Neural cell (in vitro differentiated cells): ENCODE measurements at regions not wholly inside any gene's neighbourhood (a gene's known extent, or its start where the extent isn't known, plus 50 kb on each side); places are given as distances from the start of the nearest gene placed in this dataset.

Source experiments
- H2AFZ ChIP-seq: fragments of 200-600, 300-800 bp; sonication (generic), shearing (Covaris generic); 2 replicates; pipeline ENCODE4 v1.6.0; 2014; ENCODE audit warnings: low read depth, mild to moderate bottlenecking, antibody characterized with exemption, low read length, moderate library complexity
- H3F3A ChIP-seq: fragments of 200-600 bp; shearing (Covaris generic); 2 replicates; pipeline ENCODE4 v1.6.1; 2016; ENCODE audit warnings: mild to moderate bottlenecking, moderate library complexity, mixed read lengths, antibody characterized with exemption, low read length; ENCODE audit not compliant: insufficient read depth, poor library complexity, severe bottlenecking
- H3K27ac ChIP-seq: fragments of 200-600, 300-800 bp; sonication (generic), shearing (Covaris generic); 2 replicates; pipeline ENCODE4 v1.5.1; 2014; ENCODE audit warnings: mild to moderate bottlenecking, low read length, moderate library complexity
- H3K27me3 ChIP-seq: fragments of 300-800, 200-600 bp; sonication (generic), shearing (Covaris generic); 2 replicates; pipeline ENCODE4 v1.6.0; 2014; ENCODE audit warnings: mild to moderate bottlenecking, low read depth, low read length, moderate library complexity; ENCODE audit not compliant: insufficient read depth
- H3K36me3 ChIP-seq: fragments of 300-800, 200-600 bp; sonication (generic), shearing (Covaris generic); 2 replicates; pipeline ENCODE4 v1.5.1; 2014; ENCODE audit warnings: mild to moderate bottlenecking, antibody characterized with exemption, low read length, moderate library complexity; ENCODE audit not compliant: insufficient read depth
- H3K4me2 ChIP-seq: fragments of 300-800, 200-600 bp; sonication (generic), shearing (Covaris generic); 2 replicates; pipeline ENCODE4 v1.6.0; 2014; ENCODE audit warnings: mild to moderate bottlenecking, low read length
- H3K4me3 ChIP-seq: fragments of 300-800, 200-600 bp; sonication (generic), shearing (Covaris generic); 2 replicates; pipeline ENCODE4 v1.5.1; 2014; ENCODE audit warnings: mild to moderate bottlenecking, low read length, moderate library complexity
- H3K79me2 ChIP-seq: fragments of 200-600 bp; shearing (Covaris generic); replicated peaks from 2 replicates; pipeline ENCODE4 v1.6.0; 2014; ENCODE audit warnings: mild to moderate bottlenecking, low read length, moderate library complexity; ENCODE audit not compliant: insufficient read depth
- H3K9ac ChIP-seq: fragments of 300-800, 200-600 bp; sonication (generic), shearing (Covaris generic); 2 replicates; pipeline ENCODE4 v1.6.1; 2016; ENCODE audit warnings: mild to moderate bottlenecking, low read length, mixed read lengths
- H3K9me2 ChIP-seq: fragments of 200-600 bp; shearing (Covaris generic); 2 replicates; pipeline ENCODE4 v1.6.1; 2016; ENCODE audit warnings: mild to moderate bottlenecking, low read length, mixed read lengths; ENCODE audit not compliant: insufficient read depth
- H3K9me3 ChIP-seq: fragments of 200-600, 300-800 bp; sonication (generic), shearing (Covaris generic); 2 replicates; pipeline ENCODE4 v1.6.1; 2016; ENCODE audit warnings: mild to moderate bottlenecking, mixed run types, low read length, moderate library complexity, mixed read lengths
- H4K20me1 ChIP-seq: fragments of 200-600 bp; shearing (Covaris generic); 2 replicates; pipeline ENCODE4 v1.6.1; 2016; ENCODE audit warnings: mild to moderate bottlenecking, mixed run types; ENCODE audit not compliant: insufficient read depth
- EP300 ChIP-seq: fragments of 450-650 bp; conservative IDR thresholded peaks from 2 replicates; pipeline ENCODE4 v1.6.1; 2014; ENCODE audit warnings: antibody characterized with exemption, mild to moderate bottlenecking, moderate library complexity; ENCODE audit not compliant: poor library complexity, severe bottlenecking
- EZH2 ChIP-seq: fragments of 200-600, 300-800 bp; shearing (Covaris generic), sonication (generic); IDR thresholded peaks from 2 replicates; pipeline ENCODE4 v1.6.1; 2014; ENCODE audit warnings: antibody characterized with exemption, low read length, borderline replicate concordance, mild to moderate bottlenecking; ENCODE audit not compliant: insufficient read depth, poor library complexity, severe bottlenecking
- MXI1 ChIP-seq: fragments of 450-650 bp; conservative IDR thresholded peaks from 2 replicates; pipeline ENCODE4 v1.6.1; 2014; ENCODE audit warnings: antibody characterized with exemption, mild to moderate bottlenecking; ENCODE audit not compliant: poor library complexity, severe bottlenecking
- POLR2AphosphoS5 ChIP-seq: IDR thresholded peaks from 2 replicates; pipeline ENCODE4 v1.6.1; 2012
- RAD21 ChIP-seq: fragments of 450-650 bp; conservative IDR thresholded peaks from 2 replicates; pipeline ENCODE4 v1.6.1; 2014; ENCODE audit warnings: antibody characterized with exemption, mild to moderate bottlenecking, moderate library complexity
- SMC3 ChIP-seq: fragments of 450-650 bp; conservative IDR thresholded peaks from 2 replicates; pipeline ENCODE4 v1.6.1; 2014; ENCODE audit warnings: antibody characterized with exemption, mild to moderate bottlenecking, moderate library complexity; ENCODE audit not compliant: poor library complexity
- TAF1 ChIP-seq: IDR thresholded peaks from 2 replicates; pipeline ENCODE4 v1.6.1; 2012; ENCODE audit warnings: low read depth
- TF ChIP-seq, protein P1 (sequence below): IDR thresholded peaks from 2 replicates; pipeline ENCODE4 v1.6.1; 2012; ENCODE audit warnings: borderline replicate concordance
- TF ChIP-seq, protein P2 (sequence below): fragments of 450-650 bp; IDR thresholded peaks from 2 replicates; pipeline ENCODE4 v1.5.1; 2014; ENCODE audit warnings: antibody characterized with exemption, mild to moderate bottlenecking, moderate library complexity; ENCODE audit not compliant: poor library complexity, severe bottlenecking

DNA sequence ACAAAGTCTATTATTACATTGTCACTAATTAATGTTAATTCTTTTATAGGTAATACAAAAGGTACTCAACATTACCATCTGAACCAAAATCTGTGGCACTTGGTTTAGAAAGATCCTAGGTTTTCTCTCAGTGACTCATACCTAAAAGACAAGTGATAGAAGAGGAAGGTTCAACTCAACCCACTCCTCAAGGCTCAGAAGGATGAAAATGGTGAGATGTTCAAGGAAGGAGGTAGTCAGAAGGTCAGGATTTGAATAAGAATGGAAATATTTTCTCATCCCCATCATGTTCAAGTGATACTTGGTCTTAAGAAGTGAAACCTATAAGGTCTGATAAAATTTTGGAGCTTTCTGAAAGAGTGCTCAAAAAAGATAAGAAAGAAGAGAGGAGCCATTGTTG is 86.4 kb upstream of the FBXO11 start:
- TF ChIP-seq SMC3 (no peak), POLR2AphosphoS5 (no peak), EP300 (no peak), EZH2 (no peak)
- TF ChIP-seq, protein P1, sequence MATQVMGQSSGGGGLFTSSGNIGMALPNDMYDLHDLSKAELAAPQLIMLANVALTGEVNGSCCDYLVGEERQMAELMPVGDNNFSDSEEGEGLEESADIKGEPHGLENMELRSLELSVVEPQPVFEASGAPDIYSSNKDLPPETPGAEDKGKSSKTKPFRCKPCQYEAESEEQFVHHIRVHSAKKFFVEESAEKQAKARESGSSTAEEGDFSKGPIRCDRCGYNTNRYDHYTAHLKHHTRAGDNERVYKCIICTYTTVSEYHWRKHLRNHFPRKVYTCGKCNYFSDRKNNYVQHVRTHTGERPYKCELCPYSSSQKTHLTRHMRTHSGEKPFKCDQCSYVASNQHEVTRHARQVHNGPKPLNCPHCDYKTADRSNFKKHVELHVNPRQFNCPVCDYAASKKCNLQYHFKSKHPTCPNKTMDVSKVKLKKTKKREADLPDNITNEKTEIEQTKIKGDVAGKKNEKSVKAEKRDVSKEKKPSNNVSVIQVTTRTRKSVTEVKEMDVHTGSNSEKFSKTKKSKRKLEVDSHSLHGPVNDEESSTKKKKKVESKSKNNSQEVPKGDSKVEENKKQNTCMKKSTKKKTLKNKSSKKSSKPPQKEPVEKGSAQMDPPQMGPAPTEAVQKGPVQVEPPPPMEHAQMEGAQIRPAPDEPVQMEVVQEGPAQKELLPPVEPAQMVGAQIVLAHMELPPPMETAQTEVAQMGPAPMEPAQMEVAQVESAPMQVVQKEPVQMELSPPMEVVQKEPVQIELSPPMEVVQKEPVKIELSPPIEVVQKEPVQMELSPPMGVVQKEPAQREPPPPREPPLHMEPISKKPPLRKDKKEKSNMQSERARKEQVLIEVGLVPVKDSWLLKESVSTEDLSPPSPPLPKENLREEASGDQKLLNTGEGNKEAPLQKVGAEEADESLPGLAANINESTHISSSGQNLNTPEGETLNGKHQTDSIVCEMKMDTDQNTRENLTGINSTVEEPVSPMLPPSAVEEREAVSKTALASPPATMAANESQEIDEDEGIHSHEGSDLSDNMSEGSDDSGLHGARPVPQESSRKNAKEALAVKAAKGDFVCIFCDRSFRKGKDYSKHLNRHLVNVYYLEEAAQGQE = no peak
- TF ChIP-seq, protein P2, sequence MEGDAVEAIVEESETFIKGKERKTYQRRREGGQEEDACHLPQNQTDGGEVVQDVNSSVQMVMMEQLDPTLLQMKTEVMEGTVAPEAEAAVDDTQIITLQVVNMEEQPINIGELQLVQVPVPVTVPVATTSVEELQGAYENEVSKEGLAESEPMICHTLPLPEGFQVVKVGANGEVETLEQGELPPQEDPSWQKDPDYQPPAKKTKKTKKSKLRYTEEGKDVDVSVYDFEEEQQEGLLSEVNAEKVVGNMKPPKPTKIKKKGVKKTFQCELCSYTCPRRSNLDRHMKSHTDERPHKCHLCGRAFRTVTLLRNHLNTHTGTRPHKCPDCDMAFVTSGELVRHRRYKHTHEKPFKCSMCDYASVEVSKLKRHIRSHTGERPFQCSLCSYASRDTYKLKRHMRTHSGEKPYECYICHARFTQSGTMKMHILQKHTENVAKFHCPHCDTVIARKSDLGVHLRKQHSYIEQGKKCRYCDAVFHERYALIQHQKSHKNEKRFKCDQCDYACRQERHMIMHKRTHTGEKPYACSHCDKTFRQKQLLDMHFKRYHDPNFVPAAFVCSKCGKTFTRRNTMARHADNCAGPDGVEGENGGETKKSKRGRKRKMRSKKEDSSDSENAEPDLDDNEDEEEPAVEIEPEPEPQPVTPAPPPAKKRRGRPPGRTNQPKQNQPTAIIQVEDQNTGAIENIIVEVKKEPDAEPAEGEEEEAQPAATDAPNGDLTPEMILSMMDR = no peak
- H4K20me1 ChIP-seq = no peaks in the 10 kb centered on the region
- no peaks in the 10 kb centered on the region for H3K36me3 ChIP-seq
- H3F3A ChIP-seq = no peaks in the 10 kb centered on the region
- no peaks in the 10 kb centered on the region for H3K79me2 ChIP-seq
- H3K9me2 ChIP-seq = no peaks in the 10 kb centered on the region
- no peak overlapping the region for H2AFZ ChIP-seq
- no peak overlapping the region for H3K27ac ChIP-seq
- no peak overlapping the region for H3K9ac ChIP-seq
- no peak overlapping the region for H3K4me2 ChIP-seq
- no peaks in the 10 kb centered on the region for H3K9me3 ChIP-seq
- no peaks in the 10 kb centered on the region for H3K27me3 ChIP-seq
- H3K4me3 ChIP-seq = no peak overlapping the region

DNA sequence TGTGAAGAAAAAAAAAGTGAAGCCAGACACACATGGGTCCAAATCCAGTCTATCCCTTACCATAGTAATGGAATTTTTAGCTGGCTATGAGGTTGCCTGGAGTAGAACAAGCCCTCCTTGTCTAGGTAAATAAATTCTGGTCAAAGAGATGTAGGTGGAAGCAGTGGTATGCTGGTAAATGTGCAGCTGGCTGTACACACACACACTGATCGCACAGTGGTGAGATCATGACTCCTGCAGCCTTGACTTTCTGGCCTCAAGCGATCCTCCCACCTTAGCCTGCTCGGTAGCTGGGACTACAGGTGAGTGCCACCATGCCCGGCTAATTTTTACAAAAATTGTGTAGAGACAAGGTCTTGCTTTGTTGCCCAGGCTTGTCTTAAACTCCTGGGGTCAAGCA is 90.5 kb upstream of the FBXO11 start:
- TF ChIP-seq RAD21 (no peak), MXI1 (no peak), SMC3 (no peak), POLR2AphosphoS5 (no peak), EZH2 (no peak), TAF1 (no peak), EP300 (no peak)
- TF ChIP-seq, protein P1 = no peak
- TF ChIP-seq, protein P2 = no peak

More for the DNA sequence above, 90.5 kb upstream of the FBXO11 start:
- H3K79me2 ChIP-seq = no peaks in the 10 kb centered on the region
- H4K20me1 ChIP-seq = no peaks in the 10 kb centered on the region
- no peaks in the 10 kb centered on the region for H3K27me3 ChIP-seq
- H3K9ac ChIP-seq = no peak overlapping the region
- no peak overlapping the region for H2AFZ ChIP-seq
- no peaks in the 10 kb centered on the region for H3F3A ChIP-seq
- H3K4me2 ChIP-seq = no peak overlapping the region
- no peaks in the 10 kb centered on the region for H3K9me2 ChIP-seq
- H3K27ac ChIP-seq = no peak overlapping the region
- H3K4me3 ChIP-seq = no peak overlapping the region
- no peaks in the 10 kb centered on the region for H3K36me3 ChIP-seq
- no peaks in the 10 kb centered on the region for H3K9me3 ChIP-seq
